ENCODE measurements at regions not wholly inside any gene's neighbourhood (a gene's known extent, or its start where the extent isn't known, plus 50 kb on each side); places are given as distances from the start of the nearest gene placed in this dataset.

- TF ChIP-seq CTCF (conservative IDR thresholded peaks at IDR 0.05) (no peak), ZFX (IDR thresholded peaks at IDR 0.05) (no peak)
Measured at GRCh38 chr12:11509326-11509725, 114.0 kb upstream of the PRB2 start.

Measured in C4-2B (cell line).